CD4-positive, alpha-beta T cell (primary cell): ENCODE measurements at regions not wholly inside any gene's neighbourhood (a gene's known extent, or its start where the extent isn't known, plus 50 kb on each side); places are given as distances from the start of the nearest gene placed in this dataset.
"Not testable (repeated sequence)": the region's sequence is repeated elsewhere in the genome, so short reads cannot be mapped to it uniquely, and the experiment has no call there.

Experiments used
- ATAC-seq: fragments of 200-7000 bp; cut with Tn5 transposase; one replicate; pipeline ENCODE4 v1.10.0; 2022; ENCODE audit warnings: mild to moderate bottlenecking; ENCODE audit not compliant: poor library complexity
- CTCF ChIA-PET: fragments of 350-600 bp; sonication (Branson Sonifier 250); formaldehyde crosslinking; loops from one replicate; lab custom pipeline; 2021; ENCODE audit warnings: antibody characterized with exemption, inconsistent platforms; lab: Charles Lee
- POLR2A ChIA-PET: fragments of 350-600 bp; sonication (Branson Sonifier 250); formaldehyde crosslinking; loops from one replicate; lab custom pipeline; 2021; ENCODE audit warnings: antibody characterized with exemption, inconsistent platforms; lab: Charles Lee
- DNase-seq, 14 experiments: peaks; one replicate each; pipeline ENCODE4 v3.0.0-alpha.2; 2013 to 2020; ENCODE audit warnings: mixed read lengths in 2 of 14
- H3K27ac ChIP-seq, 2 donors: one replicate each; pipeline versions ENCODE4 v1.5.1 to v1.7.0; 2013; ENCODE audit warnings: low read length in 2 of 2, low read depth in 1 of 2, mild to moderate bottlenecking in 1 of 2
- H3K27me3 ChIP-seq, 2 experiments: 1 replicate in 1 of 2; 2 replicates in 1 of 2; pipeline versions ENCODE4 v1.6.1 to v1.7.0; 2013; ENCODE audit warnings: low read length in 2 of 2, control low read depth in 1 of 2, mild to moderate bottlenecking in 1 of 2, moderate library complexity in 1 of 2; ENCODE audit not compliant: insufficient read depth in 2 of 2, control insufficient read depth in 1 of 2
- H3K36me3 ChIP-seq: one replicate; pipeline ENCODE4 v1.6.1; 2013; ENCODE audit warnings: low read length, control low read depth; ENCODE audit not compliant: insufficient read depth
- H3K4me1 ChIP-seq: one replicate; pipeline ENCODE4 v1.6.1; 2013; ENCODE audit warnings: low read length, control low read depth; ENCODE audit not compliant: insufficient read depth
- H3K4me3 ChIP-seq: one replicate; pipeline ENCODE4 v1.5.1; 2013; ENCODE audit warnings: mild to moderate bottlenecking, low read length, moderate library complexity
- H3K9me3 ChIP-seq, 2 experiments: 1 replicate in 1 of 2; 2 replicates in 1 of 2; pipeline versions ENCODE4 v1.6.1 to v1.7.0; 2013; ENCODE audit warnings: low read length in 2 of 2, mild to moderate bottlenecking in 2 of 2, control low read depth in 1 of 2, moderate library complexity in 1 of 2; ENCODE audit not compliant: control insufficient read depth in 1 of 2, insufficient read depth in 1 of 2
- H3K27ac Mint-ChIP-seq: one replicate; pipeline ENCODE4 v1.8.0; 2020; ENCODE audit warnings: mixed read lengths
- H3K27me3 Mint-ChIP-seq: one replicate; pipeline ENCODE4 v1.8.0; 2021; ENCODE audit warnings: mixed read lengths
- H3K36me3 Mint-ChIP-seq: one replicate; pipeline ENCODE4 v1.8.0; 2021; ENCODE audit warnings: low read depth, mixed read lengths
- H3K4me1 Mint-ChIP-seq: one replicate; pipeline ENCODE4 v1.8.0; 2021; ENCODE audit warnings: low read depth, mixed read lengths
- H3K4me3 Mint-ChIP-seq: one replicate; pipeline ENCODE4 v1.8.0; 2020; ENCODE audit warnings: mild to moderate bottlenecking, mixed read lengths
- H3K9me3 Mint-ChIP-seq: one replicate; pipeline ENCODE4 v1.8.0; 2020; ENCODE audit warnings: mixed read lengths
- CTCF ChIP-seq: fragments of 200-600 bp; IDR thresholded peaks from one replicate; pipeline ENCODE4 v1.8.0; 2022; ENCODE audit warnings: antibody characterized with exemption, mild to moderate bottlenecking
- intact Hi-C, 2 experiments: fragments of 100-400 bp; cut with DNase I in 1 of 2; cut with micrococcal nuclease in 1 of 2; formaldehyde crosslinking; loops; one replicate each; pipeline versions ENCODE4 v1.15.1 to v1.9.0; 2023 to 2025; cut with DNase I, micrococcal nuclease

GRCh38 chr1:197842646-197843045 is 59.8 kb upstream of the C1orf53 start:
- Histone ChIP-seq H3K9me3 (no peaks in the 10 kb centered on the region), H3K36me3 (no peaks in the 10 kb centered on the region), H3K4me1 (no peaks in the 10 kb centered on the region), H3K4me3 (no peak overlapping the region), H3K27ac (no peak overlapping the region), H3K27me3 (no peaks in the 10 kb centered on the region)
- intact Hi-C loops, result no loop called here
- no peak overlapping the region for H3K4me3 Mint-ChIP-seq
- no peaks in the 10 kb centered on the region for H3K4me1 Mint-ChIP-seq
- POLR2A ChIA-PET, result no interaction called here
- H3K9me3 Mint-ChIP-seq, result no peaks in the 10 kb centered on the region
- ATAC-seq, result no peak
- H3K36me3 Mint-ChIP-seq, result no peaks in the 10 kb centered on the region
- no peak for TF ChIP-seq CTCF
- H3K27ac Mint-ChIP-seq, result no peak overlapping the region
- CTCF ChIA-PET, result no interaction called here
- peaks cover 9% of the 10 kb centered on the region for H3K27me3 Mint-ChIP-seq
- DNase-seq, result no peak

DNA sequence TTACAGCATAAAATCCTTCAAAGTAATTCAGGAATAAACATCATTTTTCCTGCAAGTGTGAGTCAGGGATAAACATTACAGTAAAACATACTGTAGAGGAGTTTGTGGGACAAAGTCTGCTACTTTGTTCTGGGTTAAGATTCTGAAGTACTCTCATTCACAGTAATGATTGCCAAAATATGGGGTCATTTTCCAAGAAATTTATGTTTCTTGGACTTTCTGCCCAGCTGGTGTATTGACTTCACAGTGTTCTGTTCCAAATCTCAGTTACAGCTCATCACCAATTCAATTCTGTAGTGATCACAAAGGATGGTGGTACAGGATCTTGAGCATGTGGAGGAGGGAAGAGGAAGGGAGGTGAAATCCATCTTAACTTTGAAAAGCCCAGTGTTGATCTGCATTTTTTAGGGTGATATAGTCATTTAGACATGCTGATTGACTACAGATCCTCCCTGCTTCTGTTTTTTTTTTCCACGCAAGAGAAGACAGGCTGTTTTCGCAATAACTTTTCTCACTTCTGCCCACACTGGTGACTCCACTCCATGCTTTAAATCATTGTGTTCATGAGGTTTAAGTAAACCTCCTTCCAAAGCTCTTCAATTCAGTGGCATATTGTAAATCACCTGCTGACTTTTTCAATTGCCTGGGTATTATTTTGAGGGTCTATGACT is 60.4 kb upstream of the C1orf53 start:
- Mint-ChIP-seq H3K9me3 (no peaks in the 10 kb centered on the region), H3K4me3 (no peak overlapping the region), H3K36me3 (no peaks in the 10 kb centered on the region), H3K27ac (no peak overlapping the region), H3K4me1 (no peaks in the 10 kb centered on the region), H3K27me3 (peaks cover 9% of the 10 kb centered on the region)
- CTCF ChIA-PET, result no interaction called here
- Histone ChIP-seq H3K9me3 (no peaks in the 10 kb centered on the region), H3K36me3 (no peaks in the 10 kb centered on the region), H3K27me3 (no peaks in the 10 kb centered on the region), H3K4me3 (no peak overlapping the region), H3K4me1 (no peaks in the 10 kb centered on the region), H3K27ac (no peak overlapping the region)
- ATAC-seq (no peak), DNase-seq (peak in 3 of 14 experiments; percentile 1 to 34 (median 13))
- POLR2A ChIA-PET, result no interaction called here
- intact Hi-C loops, result no loop called here
- TF ChIP-seq CTCF, result no peak

- Histone ChIP-seq H3K27ac (no peak overlapping the region), H3K27me3 (no peaks in the 10 kb centered on the region), H3K9me3 (no peaks in the 10 kb centered on the region), H3K36me3 (no peaks in the 10 kb centered on the region), H3K4me1 (no peaks in the 10 kb centered on the region), H3K4me3 (no peak overlapping the region)
- Mint-ChIP-seq H3K4me1 (no peaks in the 10 kb centered on the region), H3K27ac (no peak overlapping the region), H3K9me3 (no peaks in the 10 kb centered on the region), H3K4me3 (no peak overlapping the region), H3K36me3 (no peaks in the 10 kb centered on the region), H3K27me3 (peaks cover 6% of the 10 kb centered on the region)
- peak in 1 of 14 experiments; percentile 2 for DNase-seq
- no peak for TF ChIP-seq CTCF
- CTCF ChIA-PET, result interaction anchor here (1.2 kb wide), 1 partner anchor 9 kb away, joined by 3 read pairs; no protein-coding TSS in a partner anchor
- intact Hi-C loops, result no loop called here
- no peak for ATAC-seq
- POLR2A ChIA-PET, result no interaction called here
Measured at GRCh38 chr1:197841158-197841557, 61.3 kb upstream of the C1orf53 start.

- CTCF ChIA-PET, POLR2A ChIA-PET: not testable (repeated sequence)
Measured at GRCh38 chr1:197839786-197840185, 62.6 kb upstream of the C1orf53 start.

More at GRCh38 chr1:197839786-197840185, 62.6 kb upstream of the C1orf53 start:
- H3K27me3 Mint-ChIP-seq, H3K27ac ChIP-seq, H3K36me3 Mint-ChIP-seq, H3K27ac Mint-ChIP-seq, ATAC-seq, H3K4me3 Mint-ChIP-seq, H3K9me3 ChIP-seq, intact Hi-C loops, H3K4me3 ChIP-seq, H3K4me1 ChIP-seq, H3K9me3 Mint-ChIP-seq, DNase-seq, H3K36me3 ChIP-seq, H3K27me3 ChIP-seq, H3K4me1 Mint-ChIP-seq: not testable (repeated sequence)
